ENCODE measurements at regions not wholly inside any gene's neighbourhood (a gene's known extent, or its start where the extent isn't known, plus 50 kb on each side); places are given as distances from the start of the nearest gene placed in this dataset.

GRCh38 chr9:82332018-82332773 is 343.6 kb downstream of the SPATA31D1 start:
- no peak for DNase-seq

DNA sequence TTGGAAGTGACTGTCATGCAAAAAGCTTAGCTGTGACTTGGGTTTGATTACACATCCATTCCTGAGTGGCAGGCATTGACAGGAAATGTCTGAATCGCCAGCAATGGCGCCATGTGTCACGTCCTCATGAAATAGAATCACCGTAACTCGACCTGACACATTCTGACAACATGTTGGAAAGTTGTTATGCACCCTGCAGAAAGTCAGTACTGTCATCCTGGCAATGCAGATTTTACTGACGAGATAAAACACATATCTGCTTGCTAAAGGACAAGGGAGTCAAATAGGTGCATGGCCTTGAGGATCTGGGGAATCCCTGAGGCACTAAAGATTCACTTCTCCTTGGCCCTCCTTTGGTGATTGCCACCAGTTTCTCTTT is 344.2 kb downstream of the SPATA31D1 start:
- no peak for DNase-seq

DNA sequence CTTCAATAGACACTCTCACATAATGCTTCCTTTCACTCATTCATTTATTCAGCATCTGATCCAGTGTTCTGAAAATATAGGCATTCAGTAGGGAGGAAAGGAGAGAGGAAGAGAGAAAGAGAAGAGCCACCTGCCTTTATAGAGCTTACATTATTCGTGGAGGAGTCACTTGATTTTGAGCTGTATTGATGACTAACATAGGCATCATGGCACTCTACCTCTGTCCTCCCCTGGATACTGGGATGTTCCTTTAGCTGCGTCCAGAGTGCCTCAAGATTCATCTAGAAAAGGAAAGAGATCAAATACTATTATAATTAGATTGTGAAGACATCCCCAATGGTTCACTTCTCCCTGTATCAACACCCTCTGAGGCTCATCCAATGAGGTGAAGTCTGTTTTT is 345.1 kb downstream of the SPATA31D1 start:
- DNase-seq = no peak

- DNase-seq = no peak
Measured at GRCh38 chr9:82334286-82334685, 345.7 kb downstream of the SPATA31D1 start.

DNA sequence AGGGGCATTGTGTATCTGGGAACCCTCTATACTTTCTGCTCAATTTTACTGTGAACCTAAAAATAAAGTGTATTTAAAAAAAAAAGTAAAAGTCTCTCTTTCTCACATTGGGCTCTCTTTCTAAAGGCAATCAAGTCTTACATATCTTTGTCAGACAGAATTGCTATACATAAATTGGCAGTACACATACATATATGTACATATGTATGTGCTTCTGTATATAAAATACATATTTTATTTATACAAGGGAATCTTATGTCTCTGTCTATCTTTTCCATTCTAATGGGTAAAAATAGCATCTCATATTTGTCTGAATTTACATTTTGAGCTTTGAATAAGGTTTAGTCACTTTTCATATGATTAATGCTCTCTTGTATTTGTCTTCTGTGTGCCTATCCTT is 348.8 kb downstream of the SPATA31D1 start:
- DNase-seq = no peak

GRCh38 chr9:82342046-82342445 is 353.5 kb downstream of the SPATA31D1 start:
- DNase-seq = no peak

GRCh38 chr9:82346040-82346439 is 357.5 kb downstream of the SPATA31D1 start:
- DNase-seq = no peak

DNA sequence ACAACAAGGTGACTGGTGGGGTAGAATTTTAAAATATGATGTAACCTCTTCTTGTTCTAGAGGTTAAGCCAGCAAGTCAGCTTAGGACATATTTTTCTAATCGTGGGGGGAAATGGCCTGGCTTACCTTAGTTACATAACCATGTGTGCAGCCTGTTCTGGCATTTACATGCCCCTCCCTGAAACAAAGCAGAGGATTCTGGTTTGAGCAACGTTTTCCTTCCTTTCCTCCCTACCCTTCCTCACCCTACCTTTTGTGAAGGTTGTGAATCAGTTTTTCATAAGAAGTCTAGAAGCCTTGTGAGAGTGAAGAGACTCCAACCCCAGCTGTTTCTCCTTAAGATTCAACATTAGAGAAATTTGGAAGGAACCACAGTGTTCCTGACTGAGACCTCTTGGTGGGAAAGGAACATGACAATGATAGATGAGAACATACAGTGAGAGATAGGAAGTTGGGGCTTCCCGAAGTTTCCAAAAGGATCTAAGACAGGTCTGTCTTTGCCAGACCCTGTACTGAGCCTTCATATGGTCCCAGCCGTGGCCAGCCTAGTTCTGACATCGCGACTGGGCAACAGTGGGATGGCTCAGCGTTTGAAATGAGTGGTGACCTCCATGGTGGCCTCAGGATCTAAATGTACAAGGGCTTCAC is 365.2 kb downstream of the SPATA31D1 start:
- no peak for DNase-seq

- DNase-seq = no peak
Measured at GRCh38 chr9:82354279-82354659, 365.7 kb downstream of the SPATA31D1 start.

DNA sequence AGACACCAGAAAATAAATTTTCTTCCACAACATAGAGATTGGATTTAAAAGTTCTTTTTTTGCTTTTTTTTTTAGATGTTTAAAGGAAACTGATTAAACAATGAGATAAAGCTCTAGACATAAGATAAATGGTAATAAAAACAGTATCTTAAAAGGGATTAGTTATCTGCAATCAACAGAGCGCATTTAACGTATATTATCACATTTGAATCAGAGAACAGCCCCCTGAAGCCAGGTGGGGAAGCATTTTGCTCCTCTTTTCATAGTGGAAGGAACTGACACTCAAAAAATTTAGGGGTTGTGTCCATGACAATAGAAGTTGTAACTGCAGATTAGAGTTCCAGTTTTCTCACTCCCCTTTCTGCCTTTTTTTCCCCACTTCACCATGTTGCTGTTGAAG is 367.6 kb downstream of the SPATA31D1 start:
- DNase-seq = no peak

- no peak for DNase-seq
Measured at GRCh38 chr9:82356871-82357270, 368.3 kb downstream of the SPATA31D1 start.

GRCh38 chr9:82363198-82363597 is 374.6 kb downstream of the SPATA31D1 start:
- DNase-seq = no peak

- no peak for DNase-seq
Measured at GRCh38 chr9:82363682-82364081, 375.1 kb downstream of the SPATA31D1 start.

DNA sequence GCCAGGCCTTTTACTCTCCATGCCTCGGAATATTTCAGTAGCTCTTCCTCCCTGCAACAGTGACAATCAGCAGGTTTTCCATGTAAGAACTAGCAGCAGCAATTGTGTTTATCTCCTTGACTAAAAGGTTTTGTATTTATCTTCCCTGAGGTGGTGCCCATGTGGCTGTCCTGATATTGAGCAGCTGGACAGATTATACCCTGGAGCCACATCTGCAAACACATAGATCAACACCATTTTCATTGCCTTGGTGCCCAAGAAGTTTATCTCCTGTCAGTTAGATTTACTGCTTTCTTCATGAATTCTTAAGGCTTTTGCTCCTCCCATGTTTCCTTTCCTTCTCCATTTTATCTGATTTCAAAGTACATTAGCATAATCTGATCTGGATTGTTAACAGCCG is 378.4 kb downstream of the SPATA31D1 start:
- DNase-seq = no peak

DNA sequence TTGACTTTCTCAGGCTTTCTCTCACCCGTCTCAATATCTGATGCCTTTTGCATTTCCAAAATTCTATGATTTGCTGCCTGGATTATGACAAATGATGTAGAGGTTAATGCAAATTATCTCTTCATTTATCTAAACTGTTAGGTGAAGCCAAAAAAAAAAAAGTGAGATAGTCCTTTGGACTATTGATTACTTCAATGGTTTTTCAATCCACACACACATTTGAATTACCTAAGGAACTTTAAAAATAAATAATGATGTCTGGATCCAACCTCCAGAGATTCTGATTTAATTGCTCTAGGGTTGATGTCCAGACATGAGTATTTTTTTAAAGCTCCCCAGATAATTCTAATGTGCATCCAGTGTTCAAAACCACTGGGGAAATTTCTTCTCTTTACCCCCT is 379.4 kb downstream of the SPATA31D1 start:
- DNase-seq = no peak

DNA sequence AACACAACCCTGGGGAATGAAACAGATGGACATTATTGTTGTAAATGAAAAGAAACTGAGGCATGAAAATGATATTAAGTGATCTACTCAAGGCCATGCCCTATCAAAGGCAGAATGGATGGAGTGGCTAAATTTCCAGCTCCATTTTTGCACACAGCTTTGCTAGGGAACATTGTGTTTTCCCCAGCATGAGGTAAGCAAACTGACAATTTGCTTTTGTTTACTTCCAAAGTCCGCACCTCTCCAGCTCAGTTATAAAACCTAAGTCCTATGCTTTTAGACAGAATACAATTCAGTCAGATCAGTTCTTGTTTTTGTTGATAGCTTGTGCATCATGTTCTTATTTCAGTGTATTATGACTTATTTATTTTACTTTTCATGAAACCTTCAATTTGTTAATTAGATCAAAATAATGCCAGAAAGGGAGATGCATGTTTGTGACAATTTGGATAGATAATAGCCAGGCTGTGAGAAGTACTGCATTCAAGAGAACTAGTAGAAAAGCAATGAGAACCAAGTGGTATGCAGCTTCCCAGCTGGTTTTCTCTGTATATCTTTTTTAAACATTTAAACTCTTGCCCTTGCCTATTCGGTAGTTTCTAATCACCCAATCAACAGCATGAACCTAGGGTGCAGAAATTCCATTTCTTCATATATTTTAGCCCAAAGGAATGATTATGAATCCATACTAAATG is 380.8 kb downstream of the SPATA31D1 start:
- no peak for DNase-seq

DNA sequence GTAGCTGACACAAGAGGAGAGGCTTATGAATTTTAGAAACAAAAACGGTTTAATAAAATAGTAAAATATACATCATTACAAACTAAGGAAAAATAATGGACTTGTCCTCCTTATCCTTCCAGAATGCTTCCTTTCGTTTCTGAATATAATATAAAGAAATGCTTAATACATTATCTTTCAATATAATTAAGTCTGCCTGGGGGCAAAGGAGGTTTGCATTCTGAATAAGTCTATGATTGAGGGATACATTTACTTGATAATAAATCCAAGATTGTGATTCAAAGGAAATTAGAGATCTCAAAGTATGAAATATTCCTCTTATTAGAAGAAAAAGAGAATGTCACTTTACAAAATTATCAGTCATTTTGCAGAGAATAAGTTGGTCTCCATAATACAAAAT is 386.5 kb downstream of the SPATA31D1 start:
- DNase-seq = no peak

- DNase-seq = no peak
Measured at GRCh38 chr9:82376677-82377232, 388.2 kb downstream of the SPATA31D1 start.

DNA sequence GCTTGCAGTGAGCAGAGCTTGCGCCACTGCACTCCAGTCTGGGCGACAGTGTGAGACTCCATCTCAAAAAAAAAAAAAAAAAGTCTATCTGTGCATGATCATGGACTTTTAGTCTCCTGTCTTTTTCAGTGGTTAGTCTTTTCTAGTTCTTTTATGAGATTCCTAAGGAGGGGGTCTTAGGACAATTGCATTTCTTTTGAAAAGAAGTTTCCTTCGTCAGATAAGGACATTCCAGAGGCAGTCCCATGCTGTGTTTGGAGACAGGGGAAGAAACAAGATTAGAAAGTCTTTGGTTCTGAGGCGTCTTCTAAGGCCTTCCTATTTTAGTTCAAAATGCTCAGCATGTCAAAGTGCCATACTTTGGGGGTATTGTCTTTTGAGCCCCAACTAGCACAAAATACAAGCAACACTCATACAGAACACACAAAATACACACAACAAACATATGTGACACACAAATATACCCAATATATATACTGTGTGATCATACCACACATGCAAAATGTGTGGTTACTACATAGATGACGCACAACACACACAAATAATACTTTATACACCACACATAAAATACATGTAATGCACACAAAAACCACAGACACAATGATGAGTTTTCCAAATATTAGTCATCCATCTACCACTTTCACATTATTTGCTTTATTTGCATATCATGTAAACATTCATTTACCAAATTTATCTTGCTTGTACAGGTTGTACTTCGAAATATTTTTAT is 394.5 kb downstream of the SPATA31D1 start:
- DNase-seq = no peak

DNA sequence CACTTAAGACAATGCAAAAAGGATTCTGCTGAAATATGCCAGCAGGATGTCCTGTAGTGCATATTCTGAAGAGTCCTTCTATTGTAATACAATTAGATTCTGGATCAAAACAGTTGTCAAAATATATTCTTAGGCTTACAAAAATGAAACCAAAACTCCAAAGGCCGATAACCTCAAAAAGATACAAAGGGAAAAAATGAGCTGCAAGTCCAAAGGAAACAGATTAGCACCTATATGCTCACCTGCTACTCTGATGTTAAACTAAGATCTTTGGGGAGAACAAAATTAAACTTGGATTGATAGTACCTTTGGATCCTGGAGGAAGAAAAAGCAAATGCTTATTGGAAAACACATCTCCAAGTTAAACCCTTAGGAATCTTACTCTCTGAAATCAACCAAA is 397.1 kb downstream of the SPATA31D1 start:
- no peak for DNase-seq

- DNase-seq = no peak
Measured at GRCh38 chr9:82397534-82397933, 409.0 kb downstream of the SPATA31D1 start.

DNA sequence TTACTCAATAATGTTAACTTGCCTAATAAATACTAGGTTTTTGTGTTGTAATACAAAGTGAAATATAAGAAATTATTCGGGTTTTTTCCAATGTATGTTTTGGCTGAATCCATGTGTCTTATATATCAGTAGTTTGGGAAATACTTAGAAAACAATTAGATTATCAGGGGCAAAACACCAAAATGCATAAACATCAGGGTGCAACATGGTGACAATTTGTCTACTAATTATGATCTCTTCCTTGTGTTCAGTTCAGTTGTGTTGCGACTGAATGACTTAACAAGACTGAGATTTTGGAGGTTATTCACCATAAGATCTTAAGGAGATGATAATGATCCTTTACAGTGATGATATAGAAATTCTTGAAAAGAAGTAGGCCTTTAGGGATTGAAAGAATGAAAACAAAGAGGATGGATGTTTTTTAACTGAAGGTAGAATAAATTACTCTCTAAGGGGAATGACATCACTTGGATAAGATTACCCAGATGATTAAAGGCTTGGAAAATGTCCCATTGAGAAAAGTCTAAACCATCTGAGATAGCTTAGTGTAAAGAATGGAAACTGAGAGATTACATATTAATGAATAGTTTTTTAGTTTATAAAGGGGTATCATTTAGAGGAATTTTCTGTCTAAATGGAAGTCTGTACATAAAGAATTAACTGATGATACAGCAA is 415.8 kb downstream of the SPATA31D1 start:
- DNase-seq = no peak

GRCh38 chr9:82404881-82405280 is 416.3 kb downstream of the SPATA31D1 start:
- DNase-seq = no peak
